Muscle layer of colon (tissue), 2 donors: ENCODE measurements at regions not wholly inside any gene's neighbourhood (a gene's known extent, or its start where the extent isn't known, plus 50 kb on each side); places are given as distances from the start of the nearest gene placed in this dataset.

ENCODE experiments used
- H3K27ac ChIP-seq: one replicate; pipeline ENCODE4 v1.7.0; 2013; ENCODE audit warnings: low read depth, mild to moderate bottlenecking, low read length, moderate library complexity
- H3K27me3 ChIP-seq, 2 donors: one replicate each; pipeline ENCODE4 v1.7.0; 2013; ENCODE audit warnings: low read length in 2 of 2, mild to moderate bottlenecking in 2 of 2; ENCODE audit not compliant: insufficient read depth in 2 of 2, control insufficient read depth in 1 of 2
- H3K36me3 ChIP-seq: one replicate; pipeline ENCODE4 v1.7.0; 2013; ENCODE audit warnings: mild to moderate bottlenecking, low read length; ENCODE audit not compliant: insufficient read depth
- H3K4me1 ChIP-seq: one replicate; pipeline ENCODE4 v1.7.0; 2013; ENCODE audit warnings: mild to moderate bottlenecking, low read length; ENCODE audit not compliant: insufficient read depth
- H3K4me3 ChIP-seq, 2 donors: one replicate each; pipeline ENCODE4 v1.7.0; 2013; ENCODE audit warnings: low read length in 2 of 2, low read depth in 1 of 2, mild to moderate bottlenecking in 1 of 2, moderate library complexity in 1 of 2
- H3K9ac ChIP-seq: one replicate; pipeline ENCODE4 v1.7.0; 2013; ENCODE audit warnings: low read length
- H3K9me3 ChIP-seq: one replicate; pipeline ENCODE4 v1.7.0; 2013; ENCODE audit warnings: mild to moderate bottlenecking, low read length
- donor health status: abdominal sarcoma.
- donor health status: Adenocarcinoma of cecum.

GRCh38 chr4:20408611-20409010, 156.9 kb downstream of the SLIT2 start:
- H3K9ac ChIP-seq = no peak overlapping the region
- no peak overlapping the region for H3K27ac ChIP-seq
- H3K4me3 ChIP-seq = no peak overlapping the region

GRCh38 chr4:20412072-20412471, 160.4 kb downstream of the SLIT2 start:
- H3K27me3 ChIP-seq = no peaks in the 10 kb centered on the region
- H3K4me3 ChIP-seq = no peak overlapping the region
- peaks cover 7% of the 10 kb centered on the region for H3K4me1 ChIP-seq
- H3K9ac ChIP-seq = no peak overlapping the region
- no peaks in the 10 kb centered on the region for H3K9me3 ChIP-seq
- no peaks in the 10 kb centered on the region for H3K36me3 ChIP-seq
- no peak overlapping the region for H3K27ac ChIP-seq

More at GRCh38 chr4:20408611-20409010, 156.9 kb downstream of the SLIT2 start:
- H3K4me1 ChIP-seq = peaks cover 8% of the 10 kb centered on the region
- H3K27me3 ChIP-seq = no peaks in the 10 kb centered on the region
- no peaks in the 10 kb centered on the region for H3K9me3 ChIP-seq
- H3K36me3 ChIP-seq = no peaks in the 10 kb centered on the region

GRCh38 chr4:20416800-20417199, 165.1 kb downstream of the SLIT2 start:
- H3K27me3 ChIP-seq = no peaks in the 10 kb centered on the region
- H3K4me3 ChIP-seq = no peak overlapping the region
- H3K9ac ChIP-seq = no peak overlapping the region
- H3K27ac ChIP-seq = no peak overlapping the region
- H3K36me3 ChIP-seq = no peaks in the 10 kb centered on the region
- no peaks in the 10 kb centered on the region for H3K9me3 ChIP-seq
- peaks cover 13% of the 10 kb centered on the region for H3K4me1 ChIP-seq

- Histone ChIP-seq H3K4me1 (peaks cover 20% of the 10 kb centered on the region), H3K36me3 (no peaks in the 10 kb centered on the region), H3K9ac (no peak overlapping the region), H3K27me3 (no peaks in the 10 kb centered on the region), H3K4me3 (peak overlapping the region in 1 of 2 donors; percentile 63), H3K9me3 (no peaks in the 10 kb centered on the region), H3K27ac (peak overlapping the region; percentile 29)
These were observed 167.3 kb downstream of the SLIT2 start for GRCh38 chr4:20418861-20419451.

- peaks cover 24% of the 10 kb centered on the region for H3K4me1 ChIP-seq
- no peaks in the 10 kb centered on the region for H3K36me3 ChIP-seq
- no peak overlapping the region for H3K9ac ChIP-seq
- H3K27ac ChIP-seq = peak overlapping the region; percentile 9
- no peaks in the 10 kb centered on the region for H3K9me3 ChIP-seq
- H3K27me3 ChIP-seq = no peaks in the 10 kb centered on the region
- no peak overlapping the region for H3K4me3 ChIP-seq
These were observed 169.4 kb downstream of the SLIT2 start for GRCh38 chr4:20420916-20421602.

- Histone ChIP-seq H3K27ac (no peak overlapping the region), H3K36me3 (no peaks in the 10 kb centered on the region), H3K4me3 (no peak overlapping the region), H3K4me1 (peaks cover 24% of the 10 kb centered on the region), H3K27me3 (no peaks in the 10 kb centered on the region), H3K9ac (no peak overlapping the region), H3K9me3 (no peaks in the 10 kb centered on the region)
These were observed 169.9 kb downstream of the SLIT2 start for GRCh38 chr4:20421603-20421985.

- Histone ChIP-seq H3K9ac (no peak overlapping the region), H3K36me3 (no peaks in the 10 kb centered on the region), H3K27ac (no peak overlapping the region), H3K9me3 (no peaks in the 10 kb centered on the region), H3K4me3 (no peak overlapping the region), H3K27me3 (no peaks in the 10 kb centered on the region), H3K4me1 (peaks cover 24% of the 10 kb centered on the region)
These were observed 170.7 kb downstream of the SLIT2 start for GRCh38 chr4:20422398-20422797.

GRCh38 chr4:20423420-20423819, 171.7 kb downstream of the SLIT2 start:
- Histone ChIP-seq H3K9me3 (no peaks in the 10 kb centered on the region), H3K4me3 (no peak overlapping the region), H3K9ac (no peak overlapping the region), H3K4me1 (peaks cover 24% of the 10 kb centered on the region), H3K27me3 (no peaks in the 10 kb centered on the region), H3K27ac (no peak overlapping the region), H3K36me3 (no peaks in the 10 kb centered on the region)

- Histone ChIP-seq H3K27me3 (no peaks in the 10 kb centered on the region), H3K9ac (no peak overlapping the region), H3K4me3 (no peak overlapping the region), H3K9me3 (no peaks in the 10 kb centered on the region), H3K4me1 (peaks cover 33% of the 10 kb centered on the region), H3K36me3 (no peaks in the 10 kb centered on the region), H3K27ac (no peak overlapping the region)
These were observed 174.3 kb downstream of the SLIT2 start for GRCh38 chr4:20426028-20426427.

GRCh38 chr4:20428436-20429160, 176.9 kb downstream of the SLIT2 start:
- Histone ChIP-seq H3K36me3 (no peaks in the 10 kb centered on the region), H3K4me1 (peaks cover 23% of the 10 kb centered on the region), H3K4me3 (no peak overlapping the region), H3K27ac (no peak overlapping the region), H3K9me3 (no peaks in the 10 kb centered on the region), H3K9ac (no peak overlapping the region), H3K27me3 (no peaks in the 10 kb centered on the region)

- Histone ChIP-seq H3K36me3 (no peaks in the 10 kb centered on the region), H3K27ac (peak overlapping the region; percentile 60), H3K27me3 (no peaks in the 10 kb centered on the region), H3K4me3 (no peak overlapping the region), H3K4me1 (peaks cover 32% of the 10 kb centered on the region), H3K9ac (no peak overlapping the region), H3K9me3 (no peaks in the 10 kb centered on the region)
These were observed 178.7 kb downstream of the SLIT2 start for GRCh38 chr4:20430259-20430941.
